ENCODE measurements at regions not wholly inside any gene's neighbourhood (a gene's known extent, or its start where the extent isn't known, plus 50 kb on each side); places are given as distances from the start of the nearest gene placed in this dataset.
"Not testable (repeated sequence)": the region's sequence is repeated elsewhere in the genome, so short reads cannot be mapped to it uniquely, and the experiment has no call there.

DNA sequence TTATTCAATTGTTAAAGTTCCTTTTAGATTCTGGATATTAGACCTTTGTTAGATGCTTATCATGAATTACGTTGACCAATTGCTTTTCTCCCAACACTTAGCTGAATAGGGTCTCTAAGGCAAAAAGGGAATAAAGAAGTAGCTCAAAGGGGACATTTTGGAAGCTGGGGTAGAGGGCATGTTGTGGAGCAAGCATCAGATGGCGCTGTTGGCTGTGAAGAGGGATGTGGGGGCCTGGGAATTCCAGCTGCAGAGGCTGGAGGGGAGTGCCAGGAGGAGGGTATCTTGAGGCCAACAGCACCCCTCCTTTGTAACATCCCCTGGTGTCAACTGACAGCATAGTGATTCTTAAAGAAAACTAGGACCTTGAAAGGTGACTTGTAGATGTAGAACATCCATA lies 198.2 kb downstream of the ADCYAP1 start:
- ATAC-seq (no peak), DNase-seq (ENCODE audit: low spot score) (no peak)

DNA sequence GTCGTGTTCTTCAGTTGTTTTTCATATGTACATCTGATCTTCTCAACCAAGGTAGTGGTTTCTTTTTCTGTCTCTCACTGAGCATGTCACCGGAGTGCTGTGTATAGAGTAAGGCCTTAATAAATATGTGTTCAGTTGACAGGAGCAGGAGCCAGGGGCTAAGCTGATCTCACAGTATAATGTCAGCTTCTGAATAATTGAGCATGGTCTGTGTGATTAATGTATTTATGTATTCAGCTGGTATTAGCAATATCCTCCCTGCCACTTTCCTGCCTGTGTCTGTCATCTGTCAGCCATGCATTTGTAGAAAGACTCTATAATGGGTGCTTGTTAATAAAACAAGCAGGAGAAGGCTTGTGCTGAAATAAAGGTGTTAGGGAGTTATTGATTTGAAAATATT lies 198.9 kb downstream of the ADCYAP1 start:
- no peak for DNase-seq (ENCODE audit: low spot score)
- ATAC-seq: no peak

GRCh38 chr18:1104181-1104881 lies 199.7 kb downstream of the ADCYAP1 start:
- DNase-seq (ENCODE audit: low spot score): no peak
- no peak for ATAC-seq

GRCh38 chr18:1124495-1124894 lies 219.8 kb downstream of the ADCYAP1 start:
- ATAC-seq (no peak), DNase-seq (ENCODE audit: low spot score) (no peak)

DNA sequence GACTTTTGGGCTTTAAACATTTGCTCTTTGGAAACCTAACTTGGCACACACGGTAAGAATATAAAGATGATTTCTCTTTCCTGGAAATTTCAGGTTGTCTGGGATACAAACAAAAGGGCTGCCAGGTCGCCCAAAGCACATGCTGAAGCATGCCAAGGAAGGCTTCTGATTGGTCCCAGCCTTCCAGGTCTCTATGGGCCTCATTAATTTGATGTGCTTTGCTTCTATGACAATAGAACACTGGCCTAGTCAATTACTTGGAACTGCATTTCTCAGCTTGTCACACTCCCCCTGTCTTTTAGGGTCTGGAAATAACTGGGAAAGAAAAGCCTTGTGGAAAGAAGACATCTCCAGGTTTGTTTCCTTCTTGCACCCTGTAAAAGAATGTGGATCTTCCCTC lies 228.9 kb downstream of the ADCYAP1 start:
- no peak for ATAC-seq
- no peak for DNase-seq (ENCODE audit: low spot score)

GRCh38 chr18:1147730-1148129 lies 243.1 kb downstream of the ADCYAP1 start:
- no peak for ATAC-seq
- no peak for DNase-seq (ENCODE audit: low spot score)

- ATAC-seq (no peak), DNase-seq (ENCODE audit: low spot score) (no peak)
Observed at GRCh38 chr18:1149709-1150108, 245.0 kb downstream of the ADCYAP1 start.

- DNase-seq (ENCODE audit: low spot score) (no peak), ATAC-seq (no peak)
Observed at GRCh38 chr18:1150344-1150743, 245.7 kb downstream of the ADCYAP1 start.

DNA sequence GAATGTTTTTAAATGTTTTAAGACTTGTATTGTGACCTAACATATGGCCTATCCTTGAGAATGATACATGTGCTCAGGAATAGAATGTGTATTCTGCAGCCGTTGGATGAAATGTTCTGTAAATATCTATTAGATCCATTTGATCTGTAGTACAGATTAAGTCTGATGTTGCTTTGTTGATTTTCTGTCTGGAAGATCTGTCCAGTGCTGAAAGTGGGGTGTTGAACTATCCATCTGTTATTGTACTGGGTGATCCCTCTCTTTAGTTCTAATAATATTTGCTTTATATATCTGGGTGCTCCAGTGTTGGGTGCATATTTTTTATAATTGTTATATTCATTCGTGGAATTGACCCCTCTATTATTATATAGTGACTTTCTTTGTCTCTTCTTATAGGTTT lies 248.3 kb downstream of the ADCYAP1 start:
- ATAC-seq; DNase-seq (ENCODE audit: low spot score): not testable (repeated sequence)

DNA sequence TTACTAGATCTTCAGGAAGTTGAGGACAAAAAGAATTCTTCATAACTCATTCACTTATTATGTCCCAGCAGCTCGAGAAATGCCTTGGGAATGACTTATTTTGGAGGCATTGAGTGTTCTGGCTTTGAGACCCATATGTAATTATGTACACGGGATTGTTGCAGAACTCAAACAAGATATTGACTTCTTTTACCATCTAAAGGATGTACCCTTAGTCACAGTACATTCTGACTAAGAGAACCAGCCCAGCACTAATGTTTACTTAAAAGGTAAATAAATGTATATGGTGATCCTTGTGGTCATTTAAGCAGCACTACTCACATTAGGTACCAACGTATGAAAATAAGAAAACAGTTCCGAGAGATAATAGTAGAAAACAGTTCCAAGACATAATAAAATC lies 268.9 kb downstream of the ADCYAP1 start:
- DNase-seq (ENCODE audit: low spot score): no peak
- ATAC-seq: no peak

DNA sequence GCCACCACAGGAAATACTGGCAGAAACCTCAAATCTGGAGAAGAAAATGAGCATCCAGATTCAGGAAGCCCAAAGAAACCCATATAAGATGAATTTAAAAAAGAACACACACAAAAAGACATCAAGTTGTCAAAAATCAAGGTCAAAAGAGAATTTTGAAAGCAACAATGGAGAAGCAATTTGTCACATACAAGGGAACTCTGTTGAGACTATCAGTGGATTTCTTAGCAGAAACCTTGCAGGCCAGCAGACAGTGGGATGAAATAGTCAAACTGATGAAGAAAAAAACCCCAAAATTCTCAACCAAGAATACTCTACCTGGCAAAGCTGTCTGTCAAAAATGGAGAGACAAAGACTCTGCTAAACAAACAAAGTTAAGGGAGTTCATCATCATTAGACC lies 272.6 kb downstream of the ADCYAP1 start:
- DNase-seq (ENCODE audit: low spot score) (no peak), ATAC-seq (no peak)

- ATAC-seq (no peak), DNase-seq (ENCODE audit: low spot score) (no peak)
Observed at GRCh38 chr18:1191341-1191740, 286.7 kb downstream of the ADCYAP1 start.

GRCh38 chr18:1213126-1213525 lies 308.5 kb downstream of the ADCYAP1 start:
- DNase-seq (ENCODE audit: low spot score) (no peak), ATAC-seq (no peak)

GRCh38 chr18:1222880-1223279 lies 318.2 kb downstream of the ADCYAP1 start:
- DNase-seq (ENCODE audit: low spot score) (no peak), ATAC-seq (no peak)

DNA sequence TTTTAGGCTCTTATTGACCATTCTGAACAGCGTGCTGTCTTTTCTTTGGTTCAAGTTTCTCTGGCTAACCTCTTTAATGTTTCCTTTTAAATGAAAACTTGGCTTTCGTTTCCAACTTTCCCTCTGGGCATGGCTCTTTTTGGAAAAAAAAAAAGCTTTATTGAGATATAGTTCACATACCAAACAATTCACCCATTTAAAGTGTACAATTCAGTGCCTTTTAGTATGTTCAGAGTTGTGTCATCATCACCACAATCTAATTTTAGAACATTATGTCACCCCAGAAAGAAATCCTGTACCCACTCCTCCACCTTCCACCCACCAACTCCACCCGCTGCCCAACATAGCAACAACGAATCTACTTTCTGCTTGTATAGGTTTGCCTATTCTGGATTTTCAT lies 322.4 kb downstream of the ADCYAP1 start:
- DNase-seq (ENCODE audit: low spot score) (no peak), ATAC-seq (no peak)

GRCh38 chr18:1229634-1230033 lies 325.0 kb downstream of the ADCYAP1 start:
- ATAC-seq (no peak), DNase-seq (ENCODE audit: low spot score) (no peak)

DNA sequence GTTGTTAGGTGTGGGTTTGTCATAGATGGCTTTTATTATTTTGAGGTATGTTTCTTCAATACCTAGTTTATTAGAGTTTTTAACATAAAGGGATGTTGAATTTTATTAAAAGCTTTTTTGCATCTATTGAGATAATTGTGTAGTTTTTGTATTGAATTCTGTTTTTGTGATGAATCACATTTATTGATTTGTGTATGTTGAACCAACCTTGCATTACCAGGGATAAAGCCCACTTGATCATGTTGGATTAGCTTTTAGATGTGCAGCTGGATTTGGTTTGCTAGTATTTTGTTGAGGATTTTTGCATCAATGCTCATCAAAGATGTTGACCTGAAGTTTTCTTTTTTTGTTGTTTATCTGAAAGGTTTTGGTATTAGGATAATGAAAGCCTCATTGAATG lies 328.2 kb downstream of the ADCYAP1 start:
- no peak for ATAC-seq
- DNase-seq (ENCODE audit: low spot score): no peak

- no peak for DNase-seq (ENCODE audit: low spot score)
- no peak for ATAC-seq
Observed at GRCh38 chr18:1240701-1241100, 336.0 kb downstream of the ADCYAP1 start.

- DNase-seq (ENCODE audit: low spot score) (no peak), ATAC-seq (no peak)
Observed at GRCh38 chr18:1244397-1245122, 339.9 kb downstream of the ADCYAP1 start.

DNA sequence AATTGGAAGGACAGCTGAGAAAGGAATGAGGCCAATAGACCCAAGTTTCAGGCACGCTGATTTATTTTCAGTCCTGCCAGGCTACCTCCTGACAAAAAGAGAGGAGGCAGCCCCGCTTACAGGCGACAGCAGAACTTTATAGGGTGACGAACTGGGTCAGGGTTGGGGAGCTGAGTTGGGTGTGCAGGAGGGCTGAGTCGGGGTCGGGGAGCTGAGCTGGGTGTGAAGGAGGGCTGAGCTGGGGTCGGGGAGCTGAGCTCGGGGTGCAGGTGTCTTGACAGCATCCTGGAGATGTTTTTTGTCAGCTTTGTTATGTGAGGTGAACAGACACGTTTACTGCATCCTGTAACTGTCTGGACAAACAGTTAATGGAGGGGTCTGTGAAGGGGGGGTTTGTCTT lies 342.2 kb downstream of the ADCYAP1 start:
- ATAC-seq (no peak), DNase-seq (ENCODE audit: low spot score) (no peak)

GRCh38 chr18:1252534-1252933 lies 347.9 kb downstream of the ADCYAP1 start:
- DNase-seq (ENCODE audit: low spot score) (no peak), ATAC-seq (no peak)

DNA sequence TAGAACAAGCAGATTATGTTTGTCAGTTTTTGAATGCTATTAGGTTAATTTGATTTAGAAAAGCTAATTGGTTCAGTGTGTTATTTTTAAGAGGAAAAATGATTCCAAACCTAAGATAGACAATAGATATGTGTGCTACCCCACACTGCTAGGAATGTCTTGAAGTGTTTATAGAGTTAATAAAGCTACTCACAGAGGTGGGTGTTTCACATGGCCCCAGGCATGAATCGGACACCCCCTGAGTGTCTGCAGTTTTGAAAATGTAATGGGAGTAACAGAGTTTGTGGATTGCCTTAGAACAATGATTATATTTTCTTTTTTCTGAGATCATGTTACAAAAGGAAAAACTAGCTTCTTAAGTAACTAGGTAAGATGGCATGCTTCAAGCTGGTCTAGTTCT lies 348.3 kb downstream of the ADCYAP1 start:
- no peak for ATAC-seq
- DNase-seq (ENCODE audit: low spot score): no peak

- ATAC-seq (peak; percentile 22), DNase-seq (ENCODE audit: low spot score) (no peak)
Observed at GRCh38 chr18:1253827-1254226, 349.2 kb downstream of the ADCYAP1 start.

Measured in left lobe of liver (tissue), 2 donors.